Fibroblast of lung (primary cell): ENCODE measurements at regions not wholly inside any gene's neighbourhood (a gene's known extent, or its start where the extent isn't known, plus 50 kb on each side); places are given as distances from the start of the nearest gene placed in this dataset.

Source experiments
- EZH2 ChIP-seq: IDR thresholded peaks from 2 replicates; pipeline ENCODE4 v1.5.1; 2012; ENCODE audit warnings: low read length, control low read depth, mild to moderate bottlenecking; ENCODE audit errors: missing control alignments
- TF ChIP-seq, protein P1 (sequence below), 2 donors: IDR thresholded peaks in 1 of 2; conservative IDR thresholded peaks in 1 of 2; 1 replicate in 1 of 2; 2 replicates in 1 of 2; pipeline ENCODE4 v1.5.1; 2011 to 2012; ENCODE audit warnings: low read length in 2 of 2, control low read depth in 1 of 2, inconsistent platforms in 1 of 2, low read depth in 1 of 2, mild to moderate bottlenecking in 1 of 2

DNA sequence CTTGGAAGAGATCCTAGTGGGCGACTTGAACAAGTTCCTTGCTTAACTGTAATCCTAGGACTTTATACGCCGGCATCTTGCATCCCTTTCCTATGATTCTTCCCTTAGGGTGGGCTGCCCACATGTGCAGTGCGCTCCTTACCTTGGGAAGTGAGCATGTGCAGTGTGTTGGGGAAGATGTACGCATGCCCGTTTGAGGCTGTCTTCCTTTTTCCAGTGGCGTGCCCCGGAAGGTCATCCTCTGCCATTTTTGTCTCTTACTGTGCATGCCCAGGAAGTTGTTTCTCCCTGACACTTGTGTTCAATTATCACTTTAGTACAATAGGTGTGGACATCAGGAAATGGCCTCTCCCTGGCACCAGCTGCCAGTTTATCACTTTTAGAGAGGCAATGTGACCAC is 936.5 kb downstream of the TBC1D22A start:
- TF ChIP-seq, protein P1, sequence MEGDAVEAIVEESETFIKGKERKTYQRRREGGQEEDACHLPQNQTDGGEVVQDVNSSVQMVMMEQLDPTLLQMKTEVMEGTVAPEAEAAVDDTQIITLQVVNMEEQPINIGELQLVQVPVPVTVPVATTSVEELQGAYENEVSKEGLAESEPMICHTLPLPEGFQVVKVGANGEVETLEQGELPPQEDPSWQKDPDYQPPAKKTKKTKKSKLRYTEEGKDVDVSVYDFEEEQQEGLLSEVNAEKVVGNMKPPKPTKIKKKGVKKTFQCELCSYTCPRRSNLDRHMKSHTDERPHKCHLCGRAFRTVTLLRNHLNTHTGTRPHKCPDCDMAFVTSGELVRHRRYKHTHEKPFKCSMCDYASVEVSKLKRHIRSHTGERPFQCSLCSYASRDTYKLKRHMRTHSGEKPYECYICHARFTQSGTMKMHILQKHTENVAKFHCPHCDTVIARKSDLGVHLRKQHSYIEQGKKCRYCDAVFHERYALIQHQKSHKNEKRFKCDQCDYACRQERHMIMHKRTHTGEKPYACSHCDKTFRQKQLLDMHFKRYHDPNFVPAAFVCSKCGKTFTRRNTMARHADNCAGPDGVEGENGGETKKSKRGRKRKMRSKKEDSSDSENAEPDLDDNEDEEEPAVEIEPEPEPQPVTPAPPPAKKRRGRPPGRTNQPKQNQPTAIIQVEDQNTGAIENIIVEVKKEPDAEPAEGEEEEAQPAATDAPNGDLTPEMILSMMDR (conservative IDR thresholded peaks at IDR 0.05 in 1 of 2, IDR thresholded peaks at IDR 0.05 in 1 of 2; ENCODE audit: low read depth in 1 of 2, low read length in 2 of 2), result no peak
- no peak for TF ChIP-seq EZH2
